H1 (cell line): ENCODE measurements at regions not wholly inside any gene's neighbourhood (a gene's known extent, or its start where the extent isn't known, plus 50 kb on each side); places are given as distances from the start of the nearest gene placed in this dataset.

Experiments
- BCL11A ChIP-seq, 2 experiments: IDR thresholded peaks; one replicate each; pipeline ENCODE4 v1.6.1; 2011; ENCODE audit warnings: low read depth in 2 of 2, low read length in 2 of 2, mild to moderate bottlenecking in 2 of 2
- CBX8 ChIP-seq: fragments of 300-800, 300-1000 bp; sonication (generic); IDR thresholded peaks from 2 replicates; pipeline ENCODE4 v1.7.1; 2016; ENCODE audit warnings: low read depth, low read length, borderline replicate concordance
- CHD7 ChIP-seq: fragments of 300-600 bp; sonication (generic); IDR thresholded peaks from 2 replicates; pipeline ENCODE4 v1.7.1; 2012; ENCODE audit warnings: low read length, moderate library complexity, mild to moderate bottlenecking, inconsistent platforms; ENCODE audit not compliant: insufficient replicate concordance
- JUND ChIP-seq: IDR thresholded peaks from 2 replicates; pipeline ENCODE4 v1.6.1; 2011; ENCODE audit warnings: mild to moderate bottlenecking, improper control_type of control experiment, low read length
- RXRA ChIP-seq: IDR thresholded peaks from 2 replicates; pipeline ENCODE4 v1.6.1; 2011; ENCODE audit warnings: low read depth, mild to moderate bottlenecking, low read length, moderate library complexity; ENCODE audit not compliant: insufficient read depth

GRCh38 chr7:113652501-113652900 lies 266.3 kb downstream of the PPP1R3A start (continued):
- no peak for TF ChIP-seq CHD7
- no peak for TF ChIP-seq JUND
- no peak for TF ChIP-seq CBX8
- TF ChIP-seq BCL11A (IDR thresholded peaks at IDR 0.05; ENCODE audit: low read depth in 2 of 2, low read length in 2 of 2): no peak
- TF ChIP-seq RXRA: no peak
